Liver (tissue), 9 donors: ENCODE measurements at regions not wholly inside any gene's neighbourhood (a gene's known extent, or its start where the extent isn't known, plus 50 kb on each side); places are given as distances from the start of the nearest gene placed in this dataset. TPM values are rescaled to one million over a fixed set of nuclear protein-coding genes. Genes with fewer than 3 reads are reported as not detected.
A peak's percentile ranks its signal among the peaks of the same experiment; 100 is the strongest.

Source experiments
- DNase-seq: peaks from one replicate; pipeline ENCODE4 v3.0.0-alpha.2; 2017; ENCODE audit warnings: low spot score
- H3K27ac ChIP-seq, 2 donors: one replicate each; pipeline ENCODE4 v1.7.0; 2013; ENCODE audit warnings: inconsistent platforms in 2 of 2, low read length in 2 of 2, control low read depth in 1 of 2, low read depth in 1 of 2, mild to moderate bottlenecking in 1 of 2
- H3K27me3 ChIP-seq, 4 donors: one replicate each; pipeline versions ENCODE4 v1.6.1 to v1.7.0; 2013; ENCODE audit warnings: low read length in 3 of 4, inconsistent platforms in 1 of 4, mild to moderate bottlenecking in 1 of 4, moderate library complexity in 1 of 4; ENCODE audit not compliant: control insufficient read depth in 4 of 4, insufficient read depth in 4 of 4
- H3K36me3 ChIP-seq, 4 donors: one replicate each; pipeline versions ENCODE4 v1.6.1 to v1.7.0; 2013; ENCODE audit warnings: low read length in 3 of 4, mild to moderate bottlenecking in 3 of 4, low read depth in 1 of 4, moderate library complexity in 1 of 4; ENCODE audit not compliant: control insufficient read depth in 4 of 4, insufficient read depth in 3 of 4
- H3K4me1 ChIP-seq, 4 donors: one replicate each; pipeline versions ENCODE4 v1.6.1 to v1.7.0; 2013; ENCODE audit warnings: low read length in 3 of 4, mild to moderate bottlenecking in 3 of 4, moderate library complexity in 1 of 4; ENCODE audit not compliant: control insufficient read depth in 4 of 4, insufficient read depth in 4 of 4
- H3K4me3 ChIP-seq, 3 donors: one replicate each; pipeline versions ENCODE4 v1.6.1 to v1.7.0; 2013; ENCODE audit warnings: low read length in 3 of 3, control low read depth in 1 of 3, low read depth in 1 of 3, mild to moderate bottlenecking in 1 of 3
- H3K9ac ChIP-seq, 2 donors: one replicate each; pipeline ENCODE4 v1.7.0; 2013; ENCODE audit warnings: low read length in 2 of 2, mild to moderate bottlenecking in 2 of 2, moderate library complexity in 2 of 2, control low read depth in 1 of 2, low read depth in 1 of 2
- H3K9me3 ChIP-seq, 4 donors: one replicate each; pipeline versions ENCODE4 v1.6.1 to v1.7.0; 2013; ENCODE audit warnings: low read length in 3 of 4; ENCODE audit not compliant: control insufficient read depth in 4 of 4
- CTCF ChIP-seq: fragments of 150-350 bp; IDR thresholded peaks from 2 replicates; pipeline ENCODE4 v1.5.1; 2017; ENCODE audit warnings: improper control_type of control experiment, low read depth, low read length; ENCODE audit not compliant: missing input control
- HNF4A ChIP-seq, 2 donors: conservative IDR thresholded peaks; 2 replicates each; pipeline ENCODE4 v1.6.1; 2016; ENCODE audit warnings: antibody characterized with exemption in 2 of 2, mild to moderate bottlenecking in 2 of 2
- HNF4G ChIP-seq: IDR thresholded peaks from 2 replicates; pipeline ENCODE4 v1.6.1; 2016; ENCODE audit warnings: antibody characterized with exemption
- RAD21 ChIP-seq, 2 donors: IDR thresholded peaks; 2 replicates each; pipeline ENCODE4 v1.6.1; 2016; ENCODE audit warnings: antibody characterized with exemption in 2 of 2, mild to moderate bottlenecking in 2 of 2
- SP1 ChIP-seq: IDR thresholded peaks from 2 replicates; pipeline ENCODE4 v1.6.1; 2018; ENCODE audit warnings: antibody characterized with exemption, mild to moderate bottlenecking
- YY1 ChIP-seq: IDR thresholded peaks from 2 replicates; pipeline ENCODE4 v1.6.1; 2016; ENCODE audit warnings: antibody characterized with exemption, mild to moderate bottlenecking
- WGBS: extraction: QIAGEN DNeasy Blood & Tissue Kit; methylation state at CpG from one replicate; pipeline ENCODE4 v1.1.7; 2013; 5-methylcytosine and 5-hydroxymethylcytosine counted together
- small RNA-seq: library from RNA; depleted of rRNA; stranded (forward); fragments of <200 nt; gene quantifications from one replicate; pipeline ENCODE3, GENCODE V24; 2014
- TF ChIP-seq, protein P1 (sequence below): IDR thresholded peaks from 2 replicates; pipeline ENCODE4 v1.6.1; 2016; ENCODE audit warnings: antibody characterized with exemption, mild to moderate bottlenecking
- donor health status: healthy.
- donor health status: healthy.
- donor health status: healthy.
- donor health status: healthy.
- donor health status: healthy.

DNA sequence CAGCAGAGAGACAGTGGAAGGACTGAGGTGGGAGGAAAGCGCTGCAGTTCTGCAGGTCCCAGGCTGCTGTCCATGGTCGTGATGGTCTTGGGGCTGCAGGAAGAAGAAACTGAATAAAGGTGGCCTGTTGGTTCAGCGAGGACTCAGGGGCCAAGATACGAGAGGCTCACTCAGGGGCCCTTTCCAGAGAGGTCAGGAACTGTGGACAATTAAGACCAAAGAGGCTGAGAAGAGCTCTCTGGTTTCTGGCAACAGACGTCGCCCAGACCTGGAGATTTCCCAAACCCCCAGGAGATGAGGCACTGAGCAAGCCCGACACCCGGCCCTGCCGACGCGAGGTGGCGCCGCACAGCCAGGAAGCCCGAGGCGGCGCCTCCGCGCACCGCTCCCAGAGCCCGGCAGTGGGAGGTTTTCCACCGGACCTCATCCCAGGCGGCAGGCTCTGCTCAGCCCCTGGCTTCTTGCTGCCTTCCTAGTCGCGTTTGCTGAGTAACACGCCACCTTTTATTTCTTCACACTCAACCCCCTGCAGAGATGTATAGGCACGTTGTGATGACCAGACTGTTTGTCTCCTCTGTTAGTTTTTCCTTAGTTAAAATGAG, 56.4 kb upstream of the ARRDC4 start:
- Histone ChIP-seq H3K27ac (no peak overlapping the region), H3K36me3 (no peaks in the 10 kb centered on the region), H3K4me1 (peaks cover 0 to 3% (median 2%) of the 10 kb centered on the region in 4 donors), H3K4me3 (no peak overlapping the region), H3K27me3 (peaks cover 0 to 16% (median under 1%) of the 10 kb centered on the region in 4 donors), H3K9ac (no peak overlapping the region), H3K9me3 (no peaks in the 10 kb centered on the region)
- no peak for TF ChIP-seq HNF4G
- TF ChIP-seq, protein P1, sequence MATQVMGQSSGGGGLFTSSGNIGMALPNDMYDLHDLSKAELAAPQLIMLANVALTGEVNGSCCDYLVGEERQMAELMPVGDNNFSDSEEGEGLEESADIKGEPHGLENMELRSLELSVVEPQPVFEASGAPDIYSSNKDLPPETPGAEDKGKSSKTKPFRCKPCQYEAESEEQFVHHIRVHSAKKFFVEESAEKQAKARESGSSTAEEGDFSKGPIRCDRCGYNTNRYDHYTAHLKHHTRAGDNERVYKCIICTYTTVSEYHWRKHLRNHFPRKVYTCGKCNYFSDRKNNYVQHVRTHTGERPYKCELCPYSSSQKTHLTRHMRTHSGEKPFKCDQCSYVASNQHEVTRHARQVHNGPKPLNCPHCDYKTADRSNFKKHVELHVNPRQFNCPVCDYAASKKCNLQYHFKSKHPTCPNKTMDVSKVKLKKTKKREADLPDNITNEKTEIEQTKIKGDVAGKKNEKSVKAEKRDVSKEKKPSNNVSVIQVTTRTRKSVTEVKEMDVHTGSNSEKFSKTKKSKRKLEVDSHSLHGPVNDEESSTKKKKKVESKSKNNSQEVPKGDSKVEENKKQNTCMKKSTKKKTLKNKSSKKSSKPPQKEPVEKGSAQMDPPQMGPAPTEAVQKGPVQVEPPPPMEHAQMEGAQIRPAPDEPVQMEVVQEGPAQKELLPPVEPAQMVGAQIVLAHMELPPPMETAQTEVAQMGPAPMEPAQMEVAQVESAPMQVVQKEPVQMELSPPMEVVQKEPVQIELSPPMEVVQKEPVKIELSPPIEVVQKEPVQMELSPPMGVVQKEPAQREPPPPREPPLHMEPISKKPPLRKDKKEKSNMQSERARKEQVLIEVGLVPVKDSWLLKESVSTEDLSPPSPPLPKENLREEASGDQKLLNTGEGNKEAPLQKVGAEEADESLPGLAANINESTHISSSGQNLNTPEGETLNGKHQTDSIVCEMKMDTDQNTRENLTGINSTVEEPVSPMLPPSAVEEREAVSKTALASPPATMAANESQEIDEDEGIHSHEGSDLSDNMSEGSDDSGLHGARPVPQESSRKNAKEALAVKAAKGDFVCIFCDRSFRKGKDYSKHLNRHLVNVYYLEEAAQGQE: peak; percentile 88
- no peak for TF ChIP-seq SP1
- TF ChIP-seq YY1: no peak
- TF ChIP-seq CTCF: peak; percentile 57
- peak; percentile 77 to 87 for TF ChIP-seq RAD21 (IDR thresholded peaks at IDR 0.05)
- no peak for TF ChIP-seq HNF4A (conservative IDR thresholded peaks at IDR 0.05)
- DNase-seq: peak; percentile 58
- 2% methylated on average over 26 of the region's 26 CpGs for WGBS

DNA sequence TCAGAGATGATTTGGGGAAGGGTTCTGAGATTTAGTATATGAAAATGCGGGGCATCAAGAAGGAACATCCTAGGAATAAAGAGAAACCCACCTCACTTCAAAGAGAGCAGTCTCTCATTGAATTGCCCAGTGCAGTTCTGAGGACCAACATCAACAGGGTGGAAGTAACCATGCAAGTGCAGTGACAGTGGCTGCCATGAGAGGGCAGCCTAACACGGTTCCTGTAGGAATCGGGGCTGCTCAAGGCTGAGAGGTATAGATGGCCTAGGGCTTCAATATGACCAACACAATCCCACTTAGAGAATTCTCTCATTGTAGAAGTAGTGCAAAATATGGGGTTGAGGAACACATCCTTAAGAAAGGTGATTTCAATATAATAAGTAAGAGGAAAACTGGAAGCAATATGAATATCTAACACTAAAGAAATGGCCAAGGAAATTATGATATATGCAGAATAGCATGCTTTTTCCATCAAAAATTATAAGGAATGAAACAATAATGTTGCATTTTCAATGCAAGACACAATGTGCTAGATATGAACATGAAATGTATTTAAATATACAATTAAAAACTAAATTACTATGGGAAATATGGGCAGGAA, 51.1 kb upstream of the ARRDC4 start:
- 1% methylated on average over 3 of the region's 3 CpGs for WGBS
- Histone ChIP-seq H3K9me3 (no peaks in the 10 kb centered on the region), H3K27me3 (peaks cover 0 to 14% (median 1%) of the 10 kb centered on the region in 4 donors), H3K36me3 (no peaks in the 10 kb centered on the region), H3K4me1 (peaks cover 0 to under 1% (median 0%) of the 10 kb centered on the region in 4 donors), H3K27ac (no peak overlapping the region), H3K9ac (no peak overlapping the region), H3K4me3 (no peak overlapping the region)
- DNase-seq: peak; percentile 73
- peak; percentile 97 for TF ChIP-seq CTCF
- TF ChIP-seq RAD21 (IDR thresholded peaks at IDR 0.05): peak; percentile 93 to 97
- TF ChIP-seq, protein P1: no peak

Small RNAs in the stretch of these regions (small RNA-seq; reads per million reads assigned to genes)
- not detected for gene AC110588.1
- gene RF00017: not detected
- gene RNA5SP401: not detected
